Memory B cell (primary cell): ENCODE measurements at regions not wholly inside any gene's neighbourhood (a gene's known extent, or its start where the extent isn't known, plus 50 kb on each side); places are given as distances from the start of the nearest gene placed in this dataset.

ENCODE experiments used
- ATAC-seq: fragments of 150-1000 bp; cut with Tn5 transposase; 2 replicates; pipeline ENCODE4 v1.10.0; 2021; ENCODE audit warnings: low read depth, mild to moderate bottlenecking, moderate library complexity
- DNase-seq, 2 donors: peaks; one replicate each; pipeline ENCODE4 v3.0.0; 2022; ENCODE audit warnings: low spot score in 2 of 2
- H3K27ac Mint-ChIP-seq: one replicate; pipeline ENCODE4 v1.8.0; 2022; ENCODE audit warnings: mild to moderate bottlenecking, moderate library complexity, mixed read lengths
- H3K27me3 Mint-ChIP-seq: one replicate; pipeline ENCODE4 v1.8.0; 2022; ENCODE audit warnings: mixed read lengths
- H3K36me3 Mint-ChIP-seq: one replicate; pipeline ENCODE4 v1.8.0; 2022; ENCODE audit warnings: mild to moderate bottlenecking, mixed read lengths
- H3K4me1 Mint-ChIP-seq: one replicate; pipeline ENCODE4 v1.8.0; 2022; ENCODE audit warnings: mixed read lengths
- H3K4me3 Mint-ChIP-seq: one replicate; pipeline ENCODE4 v1.8.0; 2022; ENCODE audit warnings: mild to moderate bottlenecking, moderate library complexity, mixed read lengths
- H3K9me3 Mint-ChIP-seq: one replicate; pipeline ENCODE4 v1.8.0; 2022; ENCODE audit warnings: mixed read lengths

- no peak for ATAC-seq
- no peak overlapping the region for H3K4me3 Mint-ChIP-seq
These were observed 1993.8 kb downstream of the ARAP2 start for GRCh38 chr4:34250562-34250961.

DNA sequence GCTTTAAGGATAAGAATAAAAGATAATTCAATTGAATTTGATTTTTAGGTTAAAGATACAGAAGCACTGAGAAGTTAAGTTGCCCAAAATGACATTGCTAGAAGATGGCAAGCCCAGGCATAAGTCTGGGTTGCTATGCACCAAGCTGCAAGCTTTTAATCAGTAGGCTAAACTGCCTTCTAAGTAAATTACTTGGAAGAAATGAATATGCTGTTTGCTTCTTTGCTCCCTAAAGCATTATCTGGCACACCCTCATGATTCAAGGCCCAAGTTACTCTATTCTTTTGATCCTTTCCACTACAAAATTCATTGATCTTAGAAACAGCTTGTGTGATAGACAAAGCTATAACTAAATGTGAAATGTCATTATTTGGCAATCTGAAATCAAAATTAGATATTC is 1991.1 kb downstream of the ARAP2 start:
- H3K4me1 Mint-ChIP-seq, result no peaks in the 10 kb centered on the region
- H3K4me3 Mint-ChIP-seq, result no peak overlapping the region
- no peak for ATAC-seq

More at GRCh38 chr4:34250562-34250961, 1993.8 kb downstream of the ARAP2 start:
- Mint-ChIP-seq H3K9me3 (peaks cover 5% of the 10 kb centered on the region), H3K27me3 (no peaks in the 10 kb centered on the region), H3K4me1 (no peaks in the 10 kb centered on the region), H3K27ac (no peak overlapping the region), H3K36me3 (no peaks in the 10 kb centered on the region)
- no peak for DNase-seq

DNA sequence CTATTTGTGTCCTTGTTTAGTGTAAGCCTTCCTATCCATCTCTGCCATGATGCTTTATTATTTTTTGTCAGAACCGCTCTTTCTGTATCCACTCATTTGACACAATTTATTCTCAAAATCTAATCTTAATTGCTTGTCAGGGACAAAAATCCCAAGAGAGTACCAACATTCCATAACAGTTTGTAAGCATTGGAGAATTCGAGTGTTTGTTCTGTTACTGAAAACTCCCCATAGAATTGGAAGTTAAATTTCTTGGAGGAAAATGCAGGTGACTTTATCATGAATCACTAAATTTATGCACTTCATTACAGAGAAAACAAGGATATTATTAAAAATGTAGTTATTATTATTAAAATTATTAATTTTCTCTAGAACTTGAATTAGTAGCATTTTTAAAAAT is 1986.1 kb downstream of the ARAP2 start:
- no peaks in the 10 kb centered on the region for H3K27me3 Mint-ChIP-seq
- DNase-seq (no peak), ATAC-seq (no peak)
- H3K9me3 Mint-ChIP-seq, result peaks cover 5% of the 10 kb centered on the region
- no peak overlapping the region for H3K27ac Mint-ChIP-seq
- H3K36me3 Mint-ChIP-seq, result no peaks in the 10 kb centered on the region
- H3K4me1 Mint-ChIP-seq, result no peaks in the 10 kb centered on the region
- H3K4me3 Mint-ChIP-seq, result no peak overlapping the region

More for the DNA sequence above, 1991.1 kb downstream of the ARAP2 start:
- H3K27me3 Mint-ChIP-seq, result no peaks in the 10 kb centered on the region
- H3K9me3 Mint-ChIP-seq, result peaks cover 5% of the 10 kb centered on the region
- DNase-seq, result no peak
- H3K36me3 Mint-ChIP-seq, result no peaks in the 10 kb centered on the region
- H3K27ac Mint-ChIP-seq, result no peak overlapping the region

GRCh38 chr4:34261799-34262314 is 1982.5 kb downstream of the ARAP2 start:
- Mint-ChIP-seq H3K27ac (no peak overlapping the region), H3K27me3 (no peaks in the 10 kb centered on the region), H3K36me3 (no peaks in the 10 kb centered on the region), H3K4me3 (no peak overlapping the region), H3K4me1 (no peaks in the 10 kb centered on the region), H3K9me3 (peaks cover 6% of the 10 kb centered on the region)
- no peak for ATAC-seq
- DNase-seq, result no peak

GRCh38 chr4:34269613-34270012 is 1974.7 kb downstream of the ARAP2 start:
- Mint-ChIP-seq H3K4me1 (no peaks in the 10 kb centered on the region), H3K27ac (no peak overlapping the region), H3K36me3 (no peaks in the 10 kb centered on the region), H3K4me3 (no peak overlapping the region), H3K27me3 (no peaks in the 10 kb centered on the region), H3K9me3 (peaks cover 4% of the 10 kb centered on the region)
- ATAC-seq (no peak), DNase-seq (no peak)

DNA sequence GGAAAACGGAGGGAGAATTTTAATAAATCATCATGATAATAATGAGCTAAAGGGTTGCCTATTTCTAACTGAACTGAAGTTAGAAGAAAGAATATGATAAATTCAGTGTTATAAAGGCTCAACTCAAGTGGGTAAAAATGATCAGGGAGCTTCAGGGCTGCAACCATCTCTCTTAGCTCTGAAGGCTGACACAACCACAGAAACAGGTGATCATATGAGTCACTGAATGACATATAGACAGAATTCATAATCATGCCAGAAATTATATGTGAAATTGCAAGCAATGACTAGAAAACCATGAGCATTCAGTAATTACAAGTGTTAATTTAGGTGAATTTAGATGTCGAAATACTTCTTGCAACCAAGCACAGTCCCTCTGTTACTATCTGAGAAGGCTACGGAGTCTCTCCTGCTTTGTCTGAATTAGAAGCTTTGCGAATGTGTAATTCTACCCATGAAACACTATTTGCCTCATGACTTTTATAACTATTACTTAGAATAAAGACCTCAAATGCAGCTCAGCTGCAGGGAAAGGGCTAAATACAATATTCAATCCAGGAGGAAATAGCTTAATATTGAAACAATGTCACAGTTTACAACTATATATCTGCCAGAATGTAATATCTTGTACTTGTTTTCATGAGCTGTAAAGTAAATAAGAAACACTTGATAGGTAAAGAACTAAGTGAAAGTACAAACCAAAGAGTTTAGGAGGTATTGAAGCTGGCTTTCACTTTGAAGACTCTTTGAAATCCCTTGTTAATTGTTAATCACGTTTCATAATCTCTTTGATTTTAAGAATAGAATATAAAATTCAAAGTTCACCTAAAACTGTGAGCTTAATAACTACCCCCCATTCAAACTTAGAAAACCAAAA is 1972.6 kb downstream of the ARAP2 start:
- H3K27ac Mint-ChIP-seq, result no peak overlapping the region
- no peaks in the 10 kb centered on the region for H3K27me3 Mint-ChIP-seq
- no peaks in the 10 kb centered on the region for H3K36me3 Mint-ChIP-seq
- H3K4me3 Mint-ChIP-seq, result no peak overlapping the region
- no peaks in the 10 kb centered on the region for H3K4me1 Mint-ChIP-seq
- peaks cover 3% of the 10 kb centered on the region for H3K9me3 Mint-ChIP-seq
- no peak for DNase-seq
- no peak for ATAC-seq

GRCh38 chr4:34279011-34279410 is 1965.3 kb downstream of the ARAP2 start:
- Mint-ChIP-seq H3K36me3 (no peaks in the 10 kb centered on the region), H3K4me1 (no peaks in the 10 kb centered on the region)
- no peak for ATAC-seq

DNA sequence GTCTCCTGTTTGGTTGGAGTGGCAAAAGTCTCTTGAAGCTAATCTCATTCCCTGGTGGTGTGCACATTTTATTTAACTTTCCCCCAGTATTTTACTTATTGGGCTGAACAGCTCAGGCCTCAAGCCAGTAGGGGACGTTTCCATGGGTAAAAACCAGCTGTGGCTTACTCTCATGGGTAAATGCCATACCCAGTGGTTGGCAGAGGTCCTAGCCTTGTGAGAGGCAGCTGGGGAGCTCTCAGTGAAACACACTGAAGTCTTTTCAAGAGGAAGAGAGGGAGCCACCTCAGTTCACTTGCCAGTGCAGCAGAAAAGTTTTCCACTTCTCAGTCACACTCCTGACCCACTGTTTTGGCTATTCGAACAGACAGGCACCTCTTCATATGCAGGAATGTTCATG is 1964.2 kb downstream of the ARAP2 start:
- no peaks in the 10 kb centered on the region for H3K27me3 Mint-ChIP-seq
- no peak overlapping the region for H3K4me3 Mint-ChIP-seq
- no peaks in the 10 kb centered on the region for H3K4me1 Mint-ChIP-seq
- DNase-seq, result no peak
- no peak for ATAC-seq
- H3K9me3 Mint-ChIP-seq, result peaks cover 3% of the 10 kb centered on the region
- no peak overlapping the region for H3K27ac Mint-ChIP-seq
- no peaks in the 10 kb centered on the region for H3K36me3 Mint-ChIP-seq

More at GRCh38 chr4:34279011-34279410, 1965.3 kb downstream of the ARAP2 start:
- Mint-ChIP-seq H3K9me3 (peaks cover 5% of the 10 kb centered on the region), H3K27me3 (no peaks in the 10 kb centered on the region), H3K4me3 (no peak overlapping the region), H3K27ac (no peak overlapping the region)
- no peak for DNase-seq

- Mint-ChIP-seq H3K27ac (no peak overlapping the region), H3K36me3 (no peaks in the 10 kb centered on the region), H3K27me3 (no peaks in the 10 kb centered on the region), H3K9me3 (peaks cover 3% of the 10 kb centered on the region), H3K4me1 (no peaks in the 10 kb centered on the region), H3K4me3 (no peak overlapping the region)
- ATAC-seq, result no peak
- no peak for DNase-seq
These were observed 1962.5 kb downstream of the ARAP2 start for GRCh38 chr4:34281826-34282225.

GRCh38 chr4:34289489-34289888 is 1954.8 kb downstream of the ARAP2 start:
- no peaks in the 10 kb centered on the region for H3K27me3 Mint-ChIP-seq
- peaks cover 2% of the 10 kb centered on the region for H3K9me3 Mint-ChIP-seq
- no peak overlapping the region for H3K27ac Mint-ChIP-seq
- no peak for ATAC-seq
- no peaks in the 10 kb centered on the region for H3K36me3 Mint-ChIP-seq
- no peak overlapping the region for H3K4me3 Mint-ChIP-seq
- H3K4me1 Mint-ChIP-seq, result no peaks in the 10 kb centered on the region
- DNase-seq, result no peak

GRCh38 chr4:34289962-34290361 is 1954.4 kb downstream of the ARAP2 start:
- H3K36me3 Mint-ChIP-seq, result no peaks in the 10 kb centered on the region

DNA sequence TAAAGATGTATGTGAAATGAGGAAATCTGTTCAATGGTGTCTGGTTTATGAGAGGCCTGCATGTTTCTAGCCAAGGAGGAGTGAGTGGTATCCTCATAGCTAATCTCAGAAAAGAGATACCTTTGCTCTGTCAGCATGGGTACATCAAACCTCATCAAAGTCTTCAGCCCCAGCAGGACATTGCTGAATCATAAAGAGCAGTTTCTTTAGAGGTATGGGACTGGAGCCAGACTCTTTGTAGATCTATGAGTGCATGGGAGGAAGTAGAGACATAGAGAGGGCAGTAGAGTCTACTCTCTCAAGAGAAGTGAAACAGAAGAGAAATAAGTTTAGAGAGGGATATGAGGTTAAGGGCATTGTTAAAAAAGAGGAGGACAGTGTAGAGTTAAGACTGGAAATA is 1950.9 kb downstream of the ARAP2 start:
- no peak for DNase-seq
- H3K4me3 Mint-ChIP-seq, result no peak overlapping the region
- no peaks in the 10 kb centered on the region for H3K36me3 Mint-ChIP-seq
- H3K4me1 Mint-ChIP-seq, result no peaks in the 10 kb centered on the region
- no peak overlapping the region for H3K27ac Mint-ChIP-seq
- H3K9me3 Mint-ChIP-seq, result peaks cover 5% of the 10 kb centered on the region
- no peaks in the 10 kb centered on the region for H3K27me3 Mint-ChIP-seq
- no peak for ATAC-seq

More at GRCh38 chr4:34289962-34290361, 1954.4 kb downstream of the ARAP2 start:
- no peak overlapping the region for H3K27ac Mint-ChIP-seq
- no peak overlapping the region for H3K4me3 Mint-ChIP-seq
- H3K27me3 Mint-ChIP-seq, result no peaks in the 10 kb centered on the region
- ATAC-seq (no peak), DNase-seq (no peak)
- peaks cover 2% of the 10 kb centered on the region for H3K9me3 Mint-ChIP-seq
- H3K4me1 Mint-ChIP-seq, result no peaks in the 10 kb centered on the region

DNA sequence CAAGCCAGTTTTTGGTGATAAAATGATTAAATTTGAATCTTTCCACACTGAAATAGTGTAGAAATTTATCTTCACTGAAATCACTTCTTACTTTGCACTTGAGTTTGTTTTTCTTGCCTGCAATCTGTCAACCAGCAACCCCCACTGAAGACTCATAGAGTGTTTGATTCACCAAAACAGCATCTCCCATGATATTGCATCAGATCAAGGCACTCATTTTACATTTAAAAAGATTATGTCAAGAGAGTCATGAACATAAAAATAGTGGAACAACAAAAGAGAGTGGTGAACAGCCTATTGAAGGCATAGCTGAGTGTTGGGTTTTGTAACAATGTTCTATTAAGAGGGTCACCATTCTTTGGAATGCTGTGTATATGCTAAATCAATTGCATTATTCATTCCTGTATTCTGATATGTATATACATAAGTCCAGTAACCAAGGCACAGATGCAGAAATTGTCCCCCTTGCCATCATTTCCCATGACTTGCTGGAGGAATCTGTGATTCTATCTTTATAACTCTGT is 1934.9 kb downstream of the ARAP2 start:
- DNase-seq (no peak), ATAC-seq (no peak)
- H3K9me3 Mint-ChIP-seq, result peaks cover 6% of the 10 kb centered on the region
- no peaks in the 10 kb centered on the region for H3K4me1 Mint-ChIP-seq
- no peaks in the 10 kb centered on the region for H3K27me3 Mint-ChIP-seq
- H3K36me3 Mint-ChIP-seq, result no peaks in the 10 kb centered on the region
- H3K4me3 Mint-ChIP-seq, result no peak overlapping the region
- no peak overlapping the region for H3K27ac Mint-ChIP-seq

DNA sequence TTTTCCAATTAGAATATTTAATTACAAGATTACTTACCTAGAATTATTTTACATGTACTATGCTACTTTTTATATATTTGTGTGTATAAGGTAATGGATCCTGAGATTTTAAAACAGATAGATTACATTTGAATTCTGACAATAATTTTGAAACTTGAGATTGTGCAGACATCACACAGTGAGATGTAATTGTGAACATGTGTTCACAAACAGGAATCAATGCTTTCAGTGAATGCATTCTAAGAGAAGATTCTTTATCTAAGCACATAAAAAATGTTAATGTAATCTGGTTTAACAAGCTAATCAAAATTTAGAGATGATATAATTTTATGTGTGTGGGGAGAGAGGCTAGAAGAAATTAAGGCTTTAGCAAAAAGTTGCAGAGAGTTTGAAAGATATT is 1925.5 kb downstream of the ARAP2 start:
- DNase-seq (no peak), ATAC-seq (no peak)
- no peaks in the 10 kb centered on the region for H3K27me3 Mint-ChIP-seq
- no peak overlapping the region for H3K4me3 Mint-ChIP-seq
- H3K4me1 Mint-ChIP-seq, result no peaks in the 10 kb centered on the region
- no peaks in the 10 kb centered on the region for H3K36me3 Mint-ChIP-seq
- H3K9me3 Mint-ChIP-seq, result no peaks in the 10 kb centered on the region
- no peak overlapping the region for H3K27ac Mint-ChIP-seq
